ENCODE measurements at regions not wholly inside any gene's neighbourhood (a gene's known extent, or its start where the extent isn't known, plus 50 kb on each side); places are given as distances from the start of the nearest gene placed in this dataset.

DNA sequence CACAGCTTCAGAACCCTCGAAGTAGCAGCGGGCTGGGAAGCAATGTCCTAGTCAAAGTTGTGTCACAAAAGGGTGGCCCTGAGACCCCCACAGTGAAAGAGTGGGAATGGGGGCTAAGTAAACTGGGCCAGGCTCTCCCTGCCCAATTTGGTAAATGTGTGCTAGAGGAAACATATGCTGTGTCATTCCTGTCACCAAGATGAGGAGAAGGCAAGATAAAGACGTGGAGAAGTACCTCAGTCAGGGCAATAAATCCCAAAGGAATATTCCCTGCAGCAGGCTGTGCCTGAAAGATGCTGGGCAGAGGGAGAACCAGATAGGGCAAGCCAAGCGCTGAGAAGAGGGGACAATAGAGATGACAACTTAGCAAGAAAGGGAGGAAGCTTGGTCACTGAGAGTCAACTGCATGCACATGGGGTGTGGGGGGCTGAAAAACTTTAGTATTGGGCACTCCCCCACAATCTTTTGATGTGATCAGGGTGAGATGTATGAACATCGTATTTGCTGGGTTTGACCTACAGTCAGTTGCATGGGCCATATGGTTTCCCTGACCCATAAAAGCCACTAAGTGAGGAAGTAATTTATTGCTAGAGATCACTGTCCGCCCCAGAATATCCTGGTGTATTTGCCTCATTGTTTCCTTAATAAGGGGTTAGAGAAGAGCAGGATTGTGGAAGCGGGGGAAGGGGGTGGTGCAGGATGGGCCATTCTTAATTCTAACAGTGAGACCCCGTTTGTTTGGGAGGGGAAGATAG lies 49.9 kb upstream of the CXCR4 start:
- Histone ChIP-seq H3K23ac (ENCODE audit: insufficient read length, low read depth, low read length) (no peak overlapping the region), H3K9me3 (ENCODE audit: control insufficient read depth, low read depth, low read length) (no peaks in the 10 kb centered on the region), H2BK20ac (ENCODE audit: low read depth, low read length, poor library complexity, severe bottlenecking) (no peak overlapping the region), H3K14ac (ENCODE audit: insufficient read depth, low read length) (no peak overlapping the region), H2AK5ac (ENCODE audit: insufficient read length, low read length) (no peak overlapping the region), H4K20me1 (ENCODE audit: control insufficient read depth, insufficient read depth, insufficient read length) (no peaks in the 10 kb centered on the region), H2BK5ac (ENCODE audit: insufficient read length, low read length) (no peak overlapping the region), H3T11ph (ENCODE audit: low read length) (no peak overlapping the region), H3K27ac (ENCODE audit: insufficient read length, low read depth, low read length) (no peak overlapping the region), H2BK15ac (ENCODE audit: low read depth, low read length) (no peak overlapping the region), H3K9ac (ENCODE audit: extremely low read depth, insufficient read length, low read length) (no peak overlapping the region), H3K56ac (ENCODE audit: insufficient read length, low read depth, low read length) (no peak overlapping the region), H3K4ac (ENCODE audit: low read depth, low read length) (no peak overlapping the region), H3K27me3 (ENCODE audit: insufficient read depth, low read length) (no peaks in the 10 kb centered on the region), H4K5ac (ENCODE audit: insufficient read length, low read depth, low read length) (no peak overlapping the region), H3K79me1 (ENCODE audit: insufficient read depth, low read depth, low read length, poor library complexity, severe bottlenecking) (no peaks in the 10 kb centered on the region), H2AFZ (ENCODE audit: low read length) (no peak overlapping the region), H4K8ac (replicated peaks; ENCODE audit: insufficient read length, low read depth, low read length) (no peak overlapping the region), H3K4me2 (ENCODE audit: insufficient read depth, insufficient read length, low read length) (no peak overlapping the region), H2BK12ac (ENCODE audit: insufficient read length, low read depth, low read length) (no peak overlapping the region), H3K79me2 (ENCODE audit: insufficient read depth, low read length) (no peaks in the 10 kb centered on the region), H2BK120ac (ENCODE audit: low read depth, low read length, poor library complexity, severe bottlenecking) (no peak overlapping the region), H3K23me2 (ENCODE audit: insufficient read length, low read depth, low read length, poor library complexity, severe bottlenecking) (no peaks in the 10 kb centered on the region), H3K18ac (ENCODE audit: insufficient read length, low read depth, low read length) (no peak overlapping the region), H3K4me1 (ENCODE audit: insufficient read depth, low read length) (no peaks in the 10 kb centered on the region; the same call in 1 of the 2 replicates), H4K91ac (ENCODE audit: insufficient read length, low read depth, low read length) (no peak overlapping the region)
- Mint-ChIP-seq H3K27ac (no peak overlapping the region), H3K27me3 (ENCODE audit: low read depth) (no peaks in the 10 kb centered on the region; the same call in 1 of the 2 replicates), H3K4me3 (no peak overlapping the region), H3K9me3 (no peaks in the 10 kb centered on the region), H3K36me3 (ENCODE audit: insufficient read depth in 1 of 3, low read depth in 3 of 3) (no peaks in the 10 kb centered on the region), H3K4me1 (peaks cover 13 to 17% of the 10 kb centered on the region in 2 experiments)
- no peak for DNase-seq
- TF ChIP-seq CTCF (conservative IDR thresholded peaks at IDR 0.05), result no peak
- WGBS (ENCODE audit: extremely low coverage, insufficient read length, low lambda C conversion rate), result no CpG with 5 or more reads among the region's 8 CpGs
